ENCODE measurements at regions not wholly inside any gene's neighbourhood (a gene's known extent, or its start where the extent isn't known, plus 50 kb on each side); places are given as distances from the start of the nearest gene placed in this dataset.
"Not testable (repeated sequence)": the region's sequence is repeated elsewhere in the genome, so short reads cannot be mapped to it uniquely, and the experiment has no call there.

DNA sequence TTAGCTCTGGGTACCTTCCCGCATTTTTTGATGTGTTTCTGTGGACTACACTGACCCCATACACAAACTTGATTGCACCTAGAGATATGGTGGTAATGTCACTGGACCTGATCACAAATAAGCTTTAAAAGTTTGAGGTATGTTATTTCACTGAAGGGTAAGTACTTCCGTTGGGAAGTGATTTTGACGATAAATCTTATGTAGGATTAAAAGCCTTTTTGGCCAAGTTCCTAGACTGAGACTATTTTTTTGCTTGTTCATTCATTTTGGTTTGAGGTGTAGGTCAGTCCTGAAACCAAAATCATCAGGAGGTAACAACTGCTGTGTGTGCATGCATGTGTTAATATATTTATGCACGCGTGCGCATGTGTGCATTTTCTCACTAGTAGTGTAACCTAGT is 336.3 kb downstream of the TFAP2A start:
- no peaks in the 10 kb centered on the region for H3K27me3 ChIP-seq (ENCODE audit: control insufficient read depth, insufficient read depth, low read length)
- TF ChIP-seq CTCF (IDR thresholded peaks at IDR 0.05; ENCODE audit: low read depth, low read length) = no peak
- ChIA-PET CTCF (interaction anchor here (0.7 kb wide), 1 partner anchor 882 kb away, joined by 3 read pairs; no protein-coding TSS in a partner anchor), POLR2A (no interaction called here)
- H3K4me3 ChIP-seq (ENCODE audit: low read depth, low read length) = no peak overlapping the region
- DNase-seq (ENCODE audit: low read depth, low spot score) = no peak
- no peak overlapping the region for H3K27ac ChIP-seq (ENCODE audit: low read depth, low read length)
- H3K9me3 ChIP-seq (ENCODE audit: control insufficient read depth, insufficient read depth, low read length) = peaks cover 20% of the 10 kb centered on the region

DNA sequence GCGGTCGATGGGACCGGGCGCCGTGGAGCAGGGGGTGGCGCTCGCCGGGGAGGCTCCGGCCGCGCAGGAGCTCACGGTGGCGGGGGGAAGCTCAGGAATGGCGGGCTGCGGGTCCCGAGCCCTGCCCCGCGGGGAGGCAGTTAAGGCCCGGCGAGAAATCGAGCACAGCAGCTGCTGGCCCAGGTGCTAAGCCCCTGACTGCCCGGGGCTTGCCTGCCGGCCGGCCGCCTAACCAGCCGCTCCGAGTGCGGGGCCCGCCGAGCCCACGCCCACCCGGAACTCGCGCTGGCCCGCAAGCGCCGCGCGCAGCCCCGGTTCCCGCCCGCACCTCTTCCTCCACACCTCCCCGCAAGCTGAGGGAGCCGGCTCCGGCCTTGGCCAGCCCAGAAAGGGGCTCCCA is 340.1 kb downstream of the TFAP2A start:
- CTCF ChIA-PET; POLR2A ChIA-PET; H3K27me3 ChIP-seq (ENCODE audit: control insufficient read depth, insufficient read depth, low read length): not testable (repeated sequence)

GRCh38 chr6:10073341-10073740 is 341.5 kb downstream of the TFAP2A start:
- no peak for DNase-seq (ENCODE audit: low read depth, low spot score)
- ChIA-PET CTCF (no interaction called here), POLR2A (no interaction called here)
- H3K27me3 ChIP-seq (ENCODE audit: control insufficient read depth, insufficient read depth, low read length) = no peaks in the 10 kb centered on the region
- H3K9me3 ChIP-seq (ENCODE audit: control insufficient read depth, insufficient read depth, low read length) = peaks cover 23% of the 10 kb centered on the region
- no peak for TF ChIP-seq CTCF (IDR thresholded peaks at IDR 0.05; ENCODE audit: low read depth, low read length)
- no peak overlapping the region for H3K27ac ChIP-seq (ENCODE audit: low read depth, low read length)
- no peak overlapping the region for H3K4me3 ChIP-seq (ENCODE audit: low read depth, low read length)

More for the DNA sequence above, 340.1 kb downstream of the TFAP2A start:
- DNase-seq (ENCODE audit: low read depth, low spot score); H3K4me3 ChIP-seq (ENCODE audit: low read depth, low read length); H3K27ac ChIP-seq (ENCODE audit: low read depth, low read length): not testable (repeated sequence)
- H3K9me3 ChIP-seq (ENCODE audit: control insufficient read depth, insufficient read depth, low read length) = peaks cover 23% of the 10 kb centered on the region

GRCh38 chr6:10071631-10072220 is 343.1 kb downstream of the TFAP2A start:
- no peak for TF ChIP-seq CTCF (IDR thresholded peaks at IDR 0.05; ENCODE audit: low read depth, low read length)
- DNase-seq (ENCODE audit: low read depth, low spot score) = no peak
- Histone ChIP-seq H3K27ac (ENCODE audit: low read depth, low read length) (no peak overlapping the region), H3K27me3 (ENCODE audit: control insufficient read depth, insufficient read depth, low read length) (no peaks in the 10 kb centered on the region), H3K9me3 (ENCODE audit: control insufficient read depth, insufficient read depth, low read length) (peaks cover 21% of the 10 kb centered on the region), H3K4me3 (ENCODE audit: low read depth, low read length) (no peak overlapping the region)
- POLR2A ChIA-PET = no interaction called here
- CTCF ChIA-PET = no interaction called here

GRCh38 chr6:10060004-10060403 is 354.9 kb downstream of the TFAP2A start:
- H3K4me3 ChIP-seq (ENCODE audit: low read depth, low read length) = no peak overlapping the region
- no peak for TF ChIP-seq CTCF (IDR thresholded peaks at IDR 0.05; ENCODE audit: low read depth, low read length)
- CTCF ChIA-PET = no interaction called here
- no peaks in the 10 kb centered on the region for H3K27me3 ChIP-seq (ENCODE audit: control insufficient read depth, insufficient read depth, low read length)
- peaks cover 3% of the 10 kb centered on the region; the same call in 1 of the 2 replicates for H3K9me3 ChIP-seq (ENCODE audit: control insufficient read depth, insufficient read depth, low read length)
- DNase-seq (ENCODE audit: low read depth, low spot score) = no peak
- H3K27ac ChIP-seq (ENCODE audit: low read depth, low read length) = no peak overlapping the region
- POLR2A ChIA-PET = no interaction called here
